AML-193 (cell line): ENCODE measurements at regions not wholly inside any gene's neighbourhood (a gene's known extent, or its start where the extent isn't known, plus 50 kb on each side); places are given as distances from the start of the nearest gene placed in this dataset.
A peak's percentile ranks its signal among the peaks of the same experiment; 100 is the strongest.
"Not testable (repeated sequence)": the region's sequence is repeated elsewhere in the genome, so short reads cannot be mapped to it uniquely, and the experiment has no call there.

Source experiments
- DNase-seq, 2 experiments: peaks; one replicate each; lab custom pipeline; 2025; lab: John Stamatoyannopoulos, UW

GRCh38 chr11:25501426-25501825, 830.5 kb upstream of the ANO3 start:
- not testable (repeated sequence) for DNase-seq

- DNase-seq, result no peak
Measured at GRCh38 chr11:25515576-25515975, 816.4 kb upstream of the ANO3 start.

- DNase-seq, result no peak
Measured at GRCh38 chr11:25520459-25520858, 811.5 kb upstream of the ANO3 start.

GRCh38 chr11:25527841-25528240, 804.1 kb upstream of the ANO3 start:
- DNase-seq, result no peak

GRCh38 chr11:25529572-25529971, 802.4 kb upstream of the ANO3 start:
- no peak for DNase-seq

GRCh38 chr11:25535467-25536272, 796.3 kb upstream of the ANO3 start:
- DNase-seq, result no peak

GRCh38 chr11:25536289-25536688, 795.6 kb upstream of the ANO3 start:
- DNase-seq, result no peak

GRCh38 chr11:25537393-25537792, 794.5 kb upstream of the ANO3 start:
- no peak for DNase-seq

GRCh38 chr11:25547292-25547691, 784.6 kb upstream of the ANO3 start:
- DNase-seq, result no peak

GRCh38 chr11:25562417-25562816, 769.5 kb upstream of the ANO3 start:
- DNase-seq, result no peak

GRCh38 chr11:25565846-25566245, 766.1 kb upstream of the ANO3 start:
- no peak for DNase-seq

GRCh38 chr11:25566298-25567200, 765.4 kb upstream of the ANO3 start:
- peak; percentile 28 to 52 for DNase-seq

GRCh38 chr11:25576320-25576719, 755.6 kb upstream of the ANO3 start:
- DNase-seq, result no peak

GRCh38 chr11:25579554-25579953, 752.4 kb upstream of the ANO3 start:
- not testable (repeated sequence) for DNase-seq

- DNase-seq, result no peak
Measured at GRCh38 chr11:25583596-25583995, 748.3 kb upstream of the ANO3 start.

GRCh38 chr11:25587496-25587895, 744.4 kb upstream of the ANO3 start:
- DNase-seq, result no peak

GRCh38 chr11:25593221-25593620, 738.7 kb upstream of the ANO3 start:
- DNase-seq, result no peak

- DNase-seq, result no peak
Measured at GRCh38 chr11:25596701-25597100, 735.2 kb upstream of the ANO3 start.

GRCh38 chr11:25597696-25598095, 734.2 kb upstream of the ANO3 start:
- DNase-seq, result no peak

GRCh38 chr11:25602149-25602548, 729.8 kb upstream of the ANO3 start:
- DNase-seq, result no peak

- DNase-seq, result no peak
Measured at GRCh38 chr11:25602959-25603358, 729.0 kb upstream of the ANO3 start.

- no peak for DNase-seq
Measured at GRCh38 chr11:25612806-25613205, 719.1 kb upstream of the ANO3 start.

- DNase-seq, result no peak
Measured at GRCh38 chr11:25613451-25613850, 718.5 kb upstream of the ANO3 start.
